Neural progenitor cell (in vitro differentiated cells): ENCODE measurements at regions not wholly inside any gene's neighbourhood (a gene's known extent, or its start where the extent isn't known, plus 50 kb on each side); places are given as distances from the start of the nearest gene placed in this dataset.

Source experiments
- DNase-seq: peaks from one replicate; pipeline ENCODE4 v3.0.0-alpha.2; 2016; ENCODE audit warnings: low spot score
- H2AFZ ChIP-seq: fragments of 200-600 bp; sonication (generic); replicated peaks from 2 replicates; pipeline ENCODE4 v1.6.1; 2016; ENCODE audit warnings: antibody characterized with exemption
- H3F3A ChIP-seq: fragments of 200-600 bp; sonication (generic); 2 replicates; pipeline ENCODE4 v1.6.1; 2016; ENCODE audit warnings: antibody characterized with exemption, low read depth
- H3K27ac ChIP-seq: fragments of 200-600 bp; sonication (generic); 2 replicates; pipeline ENCODE4 v1.5.1; 2016; ENCODE audit warnings: mild to moderate bottlenecking
- H3K27me3 ChIP-seq: fragments of 200-600 bp; sonication (generic); 2 replicates; pipeline ENCODE4 v1.6.1; 2016; ENCODE audit warnings: mild to moderate bottlenecking, moderate library complexity
- H3K36me3 ChIP-seq: fragments of 200-600 bp; sonication (generic); 2 replicates; pipeline ENCODE4 v1.5.1; 2016
- H3K4me1 ChIP-seq: fragments of 200-600 bp; sonication (generic); 2 replicates; pipeline ENCODE4 v1.6.1; 2016; ENCODE audit warnings: mixed run types
- H3K4me2 ChIP-seq: fragments of 200-600 bp; sonication (generic); 2 replicates; pipeline ENCODE4 v1.6.1; 2016
- H3K4me3 ChIP-seq: fragments of 200-600 bp; sonication (generic); 2 replicates; pipeline ENCODE4 v1.5.1; 2016
- H3K79me2 ChIP-seq: fragments of 200-600 bp; sonication (generic); 2 replicates; pipeline ENCODE4 v1.6.1; 2016; ENCODE audit warnings: low read depth
- H3K9ac ChIP-seq: fragments of 200-600 bp; sonication (generic); 2 replicates; pipeline ENCODE4 v1.6.1; 2016
- H3K9me3 ChIP-seq: fragments of 200-600 bp; sonication (generic); 2 replicates; pipeline ENCODE4 v1.5.1; 2016; ENCODE audit warnings: low read depth
- H4K20me1 ChIP-seq: fragments of 200-600 bp; sonication (generic); 2 replicates; pipeline ENCODE4 v1.6.1; 2016; ENCODE audit warnings: low read depth
- H3K27ac Mint-ChIP-seq: 3 replicates; pipeline ENCODE4 v1.8.0; 2021; ENCODE audit warnings: mixed read lengths
- H3K27me3 Mint-ChIP-seq: 2 replicates; pipeline ENCODE4 v1.8.0; 2022; ENCODE audit warnings: low read depth, mild to moderate bottlenecking, inconsistent platforms, moderate library complexity, mixed read lengths; ENCODE audit not compliant: insufficient read depth
- H3K36me3 Mint-ChIP-seq: 3 replicates; pipeline ENCODE4 v1.8.0; 2021; ENCODE audit warnings: mixed read lengths
- H3K4me1 Mint-ChIP-seq: 3 replicates; pipeline ENCODE4 v1.8.0; 2021; ENCODE audit warnings: mixed read lengths
- H3K4me3 Mint-ChIP-seq: 3 replicates; pipeline ENCODE4 v1.8.0; 2021; ENCODE audit warnings: mild to moderate bottlenecking, moderate library complexity, mixed read lengths
- H3K9me3 Mint-ChIP-seq: 3 replicates; pipeline ENCODE4 v1.8.0; 2020; ENCODE audit warnings: mixed read lengths
- EZH2 ChIP-seq: fragments of 200-600 bp; sonication (generic); IDR thresholded peaks from 2 replicates; pipeline ENCODE4 v1.6.1; 2017; ENCODE audit warnings: antibody characterized with exemption, mild to moderate bottlenecking, moderate library complexity
- EZH2phosphoT487 ChIP-seq: fragments of 200-600 bp; sonication (generic); IDR thresholded peaks from 2 replicates; pipeline ENCODE4 v1.6.1; 2017; ENCODE audit warnings: antibody characterized with exemption
- TF ChIP-seq, protein P1 (sequence below): fragments of 200-600 bp; sonication (generic); IDR thresholded peaks from 2 replicates; pipeline ENCODE4 v1.5.1; 2017; ENCODE audit warnings: antibody characterized with exemption, mild to moderate bottlenecking

DNA sequence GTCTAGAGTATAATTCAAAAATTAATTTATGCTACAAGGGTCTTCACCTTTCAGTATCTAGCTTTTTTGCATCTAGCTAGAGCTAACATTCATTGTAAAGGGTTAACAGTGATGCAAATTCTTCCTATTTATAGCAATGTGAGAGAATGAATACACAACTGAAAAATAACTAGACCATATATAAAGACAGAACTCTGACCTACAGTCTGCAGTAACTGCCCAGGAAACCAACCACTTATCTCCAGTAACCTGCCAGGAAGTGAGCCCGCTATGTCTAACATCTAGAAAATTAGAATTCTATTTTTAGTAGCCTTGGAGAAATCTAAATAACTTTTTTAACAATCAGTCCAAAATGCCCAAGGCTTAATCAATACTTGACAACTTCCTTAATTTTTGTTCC is 1021.9 kb downstream of the LRFN5 start:
- Histone ChIP-seq H3K27me3 (no peaks in the 10 kb centered on the region), H3K9ac (no peak overlapping the region), H3K27ac (no peak overlapping the region), H3K4me3 (no peak overlapping the region), H2AFZ (no peak overlapping the region), H3K79me2 (no peaks in the 10 kb centered on the region), H3F3A (peaks cover 3% of the 10 kb centered on the region), H3K4me2 (no peak overlapping the region), H3K9me3 (no peaks in the 10 kb centered on the region), H3K36me3 (no peaks in the 10 kb centered on the region), H4K20me1 (no peaks in the 10 kb centered on the region), H3K4me1 (peaks cover 7% of the 10 kb centered on the region)
- DNase-seq: no peak
- Mint-ChIP-seq H3K27me3 (no peaks in the 10 kb centered on the region), H3K9me3 (no peaks in the 10 kb centered on the region), H3K27ac (no peak overlapping the region), H3K36me3 (no peaks in the 10 kb centered on the region), H3K4me3 (no peak overlapping the region), H3K4me1 (no peaks in the 10 kb centered on the region)
- TF ChIP-seq EZH2 (no peak), EZH2phosphoT487 (no peak)
- TF ChIP-seq, protein P1, sequence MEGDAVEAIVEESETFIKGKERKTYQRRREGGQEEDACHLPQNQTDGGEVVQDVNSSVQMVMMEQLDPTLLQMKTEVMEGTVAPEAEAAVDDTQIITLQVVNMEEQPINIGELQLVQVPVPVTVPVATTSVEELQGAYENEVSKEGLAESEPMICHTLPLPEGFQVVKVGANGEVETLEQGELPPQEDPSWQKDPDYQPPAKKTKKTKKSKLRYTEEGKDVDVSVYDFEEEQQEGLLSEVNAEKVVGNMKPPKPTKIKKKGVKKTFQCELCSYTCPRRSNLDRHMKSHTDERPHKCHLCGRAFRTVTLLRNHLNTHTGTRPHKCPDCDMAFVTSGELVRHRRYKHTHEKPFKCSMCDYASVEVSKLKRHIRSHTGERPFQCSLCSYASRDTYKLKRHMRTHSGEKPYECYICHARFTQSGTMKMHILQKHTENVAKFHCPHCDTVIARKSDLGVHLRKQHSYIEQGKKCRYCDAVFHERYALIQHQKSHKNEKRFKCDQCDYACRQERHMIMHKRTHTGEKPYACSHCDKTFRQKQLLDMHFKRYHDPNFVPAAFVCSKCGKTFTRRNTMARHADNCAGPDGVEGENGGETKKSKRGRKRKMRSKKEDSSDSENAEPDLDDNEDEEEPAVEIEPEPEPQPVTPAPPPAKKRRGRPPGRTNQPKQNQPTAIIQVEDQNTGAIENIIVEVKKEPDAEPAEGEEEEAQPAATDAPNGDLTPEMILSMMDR: no peak

DNA sequence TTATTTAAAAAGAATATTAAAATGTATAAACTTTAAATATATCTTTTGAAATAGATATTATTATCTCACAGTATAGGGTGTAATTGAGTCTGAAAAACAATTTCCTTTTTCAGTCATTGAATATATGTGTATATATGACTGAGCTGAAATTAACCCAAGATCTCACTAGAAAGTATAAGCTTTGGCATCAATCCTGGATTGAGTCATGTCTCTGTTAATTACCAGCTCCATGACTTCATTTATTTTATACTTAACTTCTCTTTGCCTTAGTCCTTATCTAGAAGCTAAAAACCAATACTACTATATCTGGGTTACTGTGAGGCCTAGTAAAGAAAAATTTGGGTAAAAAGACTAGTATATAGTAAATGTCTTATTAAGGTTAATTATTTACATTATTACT is 1020.3 kb downstream of the LRFN5 start:
- H3K4me2 ChIP-seq: no peak overlapping the region
- peaks cover 7% of the 10 kb centered on the region for H3K4me1 ChIP-seq
- peaks cover 3% of the 10 kb centered on the region for H3F3A ChIP-seq
- H3K27ac ChIP-seq: no peak overlapping the region
- H2AFZ ChIP-seq: no peak overlapping the region
- no peaks in the 10 kb centered on the region for H3K27me3 ChIP-seq
- no peaks in the 10 kb centered on the region for H3K4me1 Mint-ChIP-seq
- H3K27ac Mint-ChIP-seq: no peak overlapping the region
- H3K36me3 ChIP-seq: no peaks in the 10 kb centered on the region
- H3K79me2 ChIP-seq: no peaks in the 10 kb centered on the region
- no peak overlapping the region for H3K4me3 Mint-ChIP-seq
- no peaks in the 10 kb centered on the region for H3K27me3 Mint-ChIP-seq
- no peak for DNase-seq
- no peaks in the 10 kb centered on the region for H3K9me3 Mint-ChIP-seq
- H3K9ac ChIP-seq: no peak overlapping the region
- TF ChIP-seq EZH2: no peak
- TF ChIP-seq, protein P1: no peak
- TF ChIP-seq EZH2phosphoT487: no peak
- H3K36me3 Mint-ChIP-seq: no peaks in the 10 kb centered on the region
- no peaks in the 10 kb centered on the region for H3K9me3 ChIP-seq
- H3K4me3 ChIP-seq: no peak overlapping the region
- H4K20me1 ChIP-seq: no peaks in the 10 kb centered on the region

DNA sequence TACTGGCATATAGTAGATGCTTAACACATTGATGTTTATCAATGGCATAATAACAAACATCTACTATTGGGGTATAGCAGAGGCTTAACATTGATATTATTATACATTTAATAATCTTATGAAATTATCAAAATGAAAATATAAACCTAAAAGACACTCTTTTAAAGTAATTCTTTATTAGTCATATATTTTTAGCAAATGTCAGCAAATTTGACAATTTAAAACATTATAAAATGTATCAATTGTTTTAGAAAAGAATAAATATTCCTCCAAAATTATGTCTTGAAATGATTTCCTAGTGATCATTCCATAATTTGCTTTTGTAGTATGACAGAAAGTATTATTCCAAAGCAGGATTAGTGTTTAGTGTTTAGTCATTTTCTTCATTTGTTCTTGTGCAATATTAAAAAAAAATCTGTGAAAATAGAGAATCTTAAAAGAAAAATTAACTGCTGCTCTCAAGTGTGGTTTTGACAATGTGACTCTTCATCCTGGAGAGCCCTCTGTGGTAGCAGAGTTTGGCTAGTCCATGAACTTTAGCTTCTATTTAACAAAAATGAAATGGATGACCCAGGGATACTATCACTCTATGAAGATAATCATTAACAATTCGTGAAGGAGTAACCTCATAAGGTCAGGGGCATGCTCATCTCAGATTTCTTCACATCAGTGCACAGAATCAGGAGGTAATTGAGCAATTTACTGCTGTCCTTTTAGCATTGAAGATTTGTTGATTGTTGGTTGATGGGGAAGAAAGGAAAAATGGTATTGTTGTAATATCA is 1018.5 kb downstream of the LRFN5 start:
- Histone ChIP-seq H3K9ac (no peak overlapping the region), H3K4me1 (peaks cover 7% of the 10 kb centered on the region), H3K9me3 (no peaks in the 10 kb centered on the region), H4K20me1 (no peaks in the 10 kb centered on the region), H3K36me3 (no peaks in the 10 kb centered on the region), H3K4me2 (no peak overlapping the region), H3K4me3 (no peak overlapping the region), H2AFZ (no peak overlapping the region), H3K79me2 (no peaks in the 10 kb centered on the region), H3F3A (peaks cover 3% of the 10 kb centered on the region), H3K27ac (no peak overlapping the region), H3K27me3 (no peaks in the 10 kb centered on the region)
- no peak overlapping the region for H3K4me3 Mint-ChIP-seq
- H3K9me3 Mint-ChIP-seq: no peaks in the 10 kb centered on the region
- H3K36me3 Mint-ChIP-seq: no peaks in the 10 kb centered on the region
- no peak for DNase-seq
- no peaks in the 10 kb centered on the region for H3K4me1 Mint-ChIP-seq
- no peaks in the 10 kb centered on the region for H3K27me3 Mint-ChIP-seq
- H3K27ac Mint-ChIP-seq: no peak overlapping the region
- TF ChIP-seq, protein P1: no peak
- TF ChIP-seq EZH2phosphoT487 (no peak), EZH2 (no peak)
